A549 (cell line): ENCODE measurements at regions not wholly inside any gene's neighbourhood (a gene's known extent, or its start where the extent isn't known, plus 50 kb on each side); places are given as distances from the start of the nearest gene placed in this dataset.

Experiments used
- ATAC-seq, 2 experiments: fragments of 200-7000 bp in 1 of 2; fragments of >200 bp in 1 of 2; cut with Nextera tagmentation in 1 of 2; cut with Tn5 transposase in 1 of 2; 3 replicates each; pipeline versions ENCODE4 v1.8.0 to v1.9.1; 2018 to 2020; ENCODE audit warnings: mild to moderate bottlenecking in 1 of 2, moderate library complexity in 1 of 2
- CTCF ChIA-PET: fragments of 300-600 bp; sonication (Branson Sonifier 250); formaldehyde crosslinking; extraction: SDS; loops from one replicate; lab custom pipeline; 2021; ENCODE audit warnings: antibody characterized with exemption, inconsistent platforms; lab: Yijun Ruan, JAX
- POLR2A ChIA-PET: fragments of 350-600 bp; formaldehyde crosslinking; extraction: SDS; loops from one replicate; lab custom pipeline; 2021; ENCODE audit warnings: antibody characterized with exemption, inconsistent platforms; lab: Yijun Ruan, JAX
- DNase-seq, 2 experiments: peaks; one replicate each; pipeline versions ENCODE4 v3.0.0 to v3.0.0-alpha.2; 2011 to 2016; ENCODE audit warnings: low read depth in 1 of 2, low spot score in 1 of 2
- FAIRE-seq: peaks from 2 replicates; lab custom pipeline; 2011; peaks lifted over from hg19 to GRCh38; lab: Jason Lieb, UNC
- H3K27ac ChIP-seq, 2 experiments: fragments of >200 bp; sonication (Bioruptor Twin); formaldehyde crosslinking; 3 replicates each; pipeline ENCODE4 v1.5.1; 2016 to 2017
- H3K4me1 ChIP-seq: fragments of >200 bp; sonication (Bioruptor Twin); formaldehyde crosslinking; 3 replicates; pipeline ENCODE4 v1.6.1; 2016
- H3K4me2 ChIP-seq: fragments of >200 bp; sonication (Bioruptor Twin); formaldehyde crosslinking; 3 replicates; pipeline ENCODE4 v1.6.1; 2016
- H3K4me3 ChIP-seq: fragments of >200 bp; sonication (Bioruptor Twin); formaldehyde crosslinking; 3 replicates; pipeline ENCODE4 v1.5.1; 2016
- H3K9me3 ChIP-seq: fragments of >200 bp; sonication (Bioruptor Twin); formaldehyde crosslinking; 3 replicates; pipeline ENCODE4 v1.6.1; 2016
- BHLHE40 ChIP-seq: IDR thresholded peaks from 2 replicates; pipeline ENCODE4 v1.6.1; 2012; ENCODE audit warnings: low read depth, low read length, inconsistent platforms
- CTCF ChIP-seq: fragments of >200 bp; sonication (Bioruptor Twin); formaldehyde crosslinking; IDR thresholded peaks from 3 replicates; pipeline ENCODE4 v1.5.1; 2016
- ESRRA ChIP-seq: fragments of 150-350 bp; IDR thresholded peaks from 2 replicates; pipeline ENCODE4 v1.6.1; 2014; ENCODE audit warnings: mild to moderate bottlenecking, low read length, borderline replicate concordance
- HES2 ChIP-seq: fragments of >200 bp; sonication (Bioruptor Twin); formaldehyde crosslinking; IDR thresholded peaks from 2 replicates; pipeline ENCODE4 v1.6.1; 2016
- HEYL ChIP-seq: fragments of 250-450 bp; sonication (Bioruptor Pico); IDR thresholded peaks from 2 replicates; pipeline ENCODE4 v1.8.0; 2021; ENCODE audit warnings: mild to moderate bottlenecking, moderate library complexity
- HOXB13 ChIP-seq: fragments of 250-450 bp; sonication (Bioruptor Pico); IDR thresholded peaks from 2 replicates; pipeline ENCODE4 v1.5.0; 2020; ENCODE audit warnings: low read depth, mild to moderate bottlenecking, moderate library complexity
- KDM5A ChIP-seq: fragments of 200-600 bp; sonication (generic); IDR thresholded peaks from 2 replicates; pipeline ENCODE4 v1.6.1; 2016; ENCODE audit warnings: antibody characterized with exemption, mild to moderate bottlenecking
- MAZ ChIP-seq: fragments of 150-350 bp; IDR thresholded peaks from 2 replicates; pipeline ENCODE4 v1.6.1; 2014; ENCODE audit warnings: antibody characterized with exemption, low read depth, low read length, borderline replicate concordance
- NFE2L2 ChIP-seq: fragments of 150-350 bp; conservative IDR thresholded peaks from 2 replicates; pipeline ENCODE4 v1.6.1; 2014; ENCODE audit warnings: low read length
- POLR2A ChIP-seq: IDR thresholded peaks from 2 replicates; pipeline ENCODE4 v1.6.1; 2012; ENCODE audit warnings: mild to moderate bottlenecking, low read length
- POLR2AphosphoS2 ChIP-seq: conservative IDR thresholded peaks from 2 replicates; pipeline ENCODE4 v1.6.1; 2012; ENCODE audit warnings: low read length, improper control_type of control experiment, inconsistent platforms
- RARB ChIP-seq: fragments of 250-450 bp; sonication (Bioruptor Pico); IDR thresholded peaks from 2 replicates; pipeline ENCODE4 v1.8.0; 2021; ENCODE audit warnings: mild to moderate bottlenecking, moderate library complexity
- REST ChIP-seq: fragments of 200-600 bp; sonication (generic); IDR thresholded peaks from 2 replicates; pipeline ENCODE4 v1.6.1; 2016; ENCODE audit warnings: antibody characterized with exemption, mild to moderate bottlenecking, moderate library complexity
- RFX5 ChIP-seq: fragments of 450-650 bp; IDR thresholded peaks from 2 replicates; pipeline ENCODE4 v1.7.1; 2014; ENCODE audit warnings: antibody characterized with exemption, mild to moderate bottlenecking, moderate library complexity
- TFCP2L1 ChIP-seq: fragments of 250-450 bp; sonication (Bioruptor Pico); IDR thresholded peaks from 2 replicates; pipeline ENCODE4 v1.5.0; 2021; ENCODE audit warnings: mild to moderate bottlenecking
- ZNF302 ChIP-seq: fragments of 250-450 bp; sonication (Bioruptor Pico); IDR thresholded peaks from 2 replicates; pipeline ENCODE4 v1.9.0; 2021; ENCODE audit warnings: inconsistent platforms, mild to moderate bottlenecking, moderate library complexity
- WGBS: methylation state at CpG from one replicate; pipeline ENCODE4 v1.1.6; 2017; ENCODE audit errors: missing lambda C conversion rate; 5-methylcytosine and 5-hydroxymethylcytosine counted together
- TF ChIP-seq, protein P1 (sequence below): IDR thresholded peaks from 2 replicates; pipeline ENCODE4 v1.6.1; 2012
- TF ChIP-seq, protein P2 (sequence below): fragments of 250-450 bp; sonication (Bioruptor Pico); IDR thresholded peaks from 2 replicates; pipeline ENCODE4 v1.5.0; 2020; ENCODE audit warnings: low read depth, mild to moderate bottlenecking, moderate library complexity
- TF ChIP-seq, protein P3 (sequence below): IDR thresholded peaks from 2 replicates; pipeline ENCODE4 v1.6.1; 2012; ENCODE audit warnings: low read depth, borderline replicate concordance

DNA sequence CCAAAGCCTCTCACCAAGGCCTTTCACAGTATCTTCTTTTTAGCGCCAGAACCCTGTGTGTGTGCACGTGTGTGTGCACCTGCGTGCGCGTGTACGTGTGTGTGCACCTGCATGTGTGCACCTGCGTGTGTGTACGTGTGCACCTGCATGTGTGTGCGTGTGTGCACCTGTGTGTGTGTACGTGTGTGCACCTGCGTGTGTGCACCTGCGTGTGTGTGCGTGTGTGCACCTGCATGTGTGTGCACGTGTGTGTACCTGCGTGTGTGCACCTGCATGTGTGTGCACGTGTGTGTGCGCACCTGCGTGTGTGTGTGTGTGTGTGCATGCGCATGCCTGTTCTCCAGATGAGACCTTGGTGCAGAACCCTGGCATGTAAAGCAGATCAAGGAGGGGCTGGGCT is 131.4 kb upstream of the HDAC4 start:
- DNase-seq: no peak
- no peak overlapping the region for H3K4me3 ChIP-seq
- POLR2A ChIA-PET: no interaction called here
- no peak for TF ChIP-seq POLR2AphosphoS2
- TF ChIP-seq, all 56 proteins: peak for 0
- 66% methylated on average over 10 of the region's 19 CpGs for WGBS
- no peak overlapping the region for H3K27ac ChIP-seq
- H3K4me1 ChIP-seq: no peaks in the 10 kb centered on the region
- H3K4me2 ChIP-seq: no peak overlapping the region
- no peak for ATAC-seq
- no peak for FAIRE-seq
- H3K9me3 ChIP-seq: peaks cover 7% of the 10 kb centered on the region; the same call in 2 of the 3 replicates
- CTCF ChIA-PET: no interaction called here

DNA sequence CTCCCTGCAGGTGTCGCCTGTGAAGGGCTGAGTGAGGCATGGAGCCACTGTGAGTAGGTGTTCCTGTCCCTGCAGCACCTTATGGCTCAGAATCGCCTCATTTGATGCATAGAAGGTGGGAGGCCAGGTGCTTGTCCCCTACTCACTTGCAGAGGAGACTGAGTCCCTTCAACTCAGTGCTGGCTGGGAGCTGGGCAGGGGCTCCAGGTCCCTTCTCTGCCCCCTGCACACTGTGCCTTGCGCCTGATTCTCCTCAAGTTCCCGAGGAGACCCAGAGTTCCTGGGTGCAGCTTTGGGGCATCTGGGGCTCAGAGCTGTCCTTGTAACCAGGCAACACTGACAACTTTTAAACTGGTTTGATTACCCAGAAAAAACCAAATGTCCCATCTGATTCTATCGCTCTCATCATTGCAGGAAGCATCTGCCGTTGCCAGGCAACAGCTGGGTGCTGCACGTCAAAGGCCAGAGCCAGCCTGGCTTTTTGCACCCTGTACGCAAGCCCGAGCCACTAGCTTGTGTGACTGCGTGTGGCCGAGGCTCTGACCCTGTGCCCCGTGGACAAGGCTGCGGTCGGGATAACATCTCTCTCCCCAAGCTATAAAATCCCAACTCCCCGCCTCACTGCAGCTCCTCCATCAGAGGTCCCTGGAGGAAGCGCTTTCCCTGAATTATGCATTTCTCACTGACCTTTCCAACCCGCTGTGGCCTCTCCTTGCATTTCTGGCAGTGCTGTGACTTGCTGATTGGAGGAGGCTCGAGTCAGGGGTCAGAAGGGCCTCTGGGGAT is 130.8 kb upstream of the HDAC4 start:
- ATAC-seq (no peak), FAIRE-seq (no peak), DNase-seq (no peak)
- POLR2A ChIA-PET: no interaction called here
- Histone ChIP-seq H3K4me3 (no peak overlapping the region), H3K4me2 (no peak overlapping the region), H3K4me1 (no peaks in the 10 kb centered on the region), H3K9me3 (peaks cover 7% of the 10 kb centered on the region; the same call in 2 of the 3 replicates), H3K27ac (no peak overlapping the region)
- WGBS: 57% methylated on average over 13 of the region's 18 CpGs
- CTCF ChIA-PET: interaction anchor here (1.0 kb wide), 1 partner anchor 24 kb away, joined by 3 read pairs; no protein-coding TSS in a partner anchor
- TF ChIP-seq HEYL (CRISPR knock-in tag) (no peak), MAZ (no peak), RARB (CRISPR knock-in tag) (no peak), POLR2A (no peak), BHLHE40 (no peak), ZNF302 (CRISPR knock-in tag) (no peak), KDM5A (no peak)
- TF ChIP-seq, protein P1, sequence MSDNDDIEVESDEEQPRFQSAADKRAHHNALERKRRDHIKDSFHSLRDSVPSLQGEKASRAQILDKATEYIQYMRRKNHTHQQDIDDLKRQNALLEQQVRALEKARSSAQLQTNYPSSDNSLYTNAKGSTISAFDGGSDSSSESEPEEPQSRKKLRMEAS: no peak
- TF ChIP-seq, protein P2, sequence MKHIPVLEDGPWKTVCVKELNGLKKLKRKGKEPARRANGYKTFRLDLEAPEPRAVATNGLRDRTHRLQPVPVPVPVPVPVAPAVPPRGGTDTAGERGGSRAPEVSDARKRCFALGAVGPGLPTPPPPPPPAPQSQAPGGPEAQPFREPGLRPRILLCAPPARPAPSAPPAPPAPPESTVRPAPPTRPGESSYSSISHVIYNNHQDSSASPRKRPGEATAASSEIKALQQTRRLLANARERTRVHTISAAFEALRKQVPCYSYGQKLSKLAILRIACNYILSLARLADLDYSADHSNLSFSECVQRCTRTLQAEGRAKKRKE (CRISPR knock-in tag): no peak

- WGBS: 26% methylated on average over 5 of the region's 5 CpGs
- DNase-seq (no peak), ATAC-seq (no peak), FAIRE-seq (no peak)
- Histone ChIP-seq H3K4me2 (no peak overlapping the region), H3K27ac (no peak overlapping the region), H3K4me1 (no peaks in the 10 kb centered on the region), H3K4me3 (no peak overlapping the region), H3K9me3 (peaks cover 7% of the 10 kb centered on the region; the same call in 2 of the 3 replicates)
- TF ChIP-seq RARB (CRISPR knock-in tag) (no peak), NFE2L2 (no peak), ESRRA (no peak), HOXB13 (CRISPR knock-in tag) (no peak), RFX5 (no peak), CTCF (no peak), TFCP2L1 (no peak), HES2 (no peak), REST (no peak)
- TF ChIP-seq, protein P3, sequence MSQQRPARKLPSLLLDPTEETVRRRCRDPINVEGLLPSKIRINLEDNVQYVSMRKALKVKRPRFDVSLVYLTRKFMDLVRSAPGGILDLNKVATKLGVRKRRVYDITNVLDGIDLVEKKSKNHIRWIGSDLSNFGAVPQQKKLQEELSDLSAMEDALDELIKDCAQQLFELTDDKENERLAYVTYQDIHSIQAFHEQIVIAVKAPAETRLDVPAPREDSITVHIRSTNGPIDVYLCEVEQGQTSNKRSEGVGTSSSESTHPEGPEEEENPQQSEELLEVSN: no peak
- ChIA-PET POLR2A (no interaction called here), CTCF (interaction anchor here (1.0 kb wide), 1 partner anchor 25 kb away, joined by 3 read pairs; no protein-coding TSS in a partner anchor)
These were observed 130.0 kb upstream of the HDAC4 start for GRCh38 chr2:239530749-239531316.
